ENCODE measurements at regions not wholly inside any gene's neighbourhood (a gene's known extent, or its start where the extent isn't known, plus 50 kb on each side); places are given as distances from the start of the nearest gene placed in this dataset.

DNA sequence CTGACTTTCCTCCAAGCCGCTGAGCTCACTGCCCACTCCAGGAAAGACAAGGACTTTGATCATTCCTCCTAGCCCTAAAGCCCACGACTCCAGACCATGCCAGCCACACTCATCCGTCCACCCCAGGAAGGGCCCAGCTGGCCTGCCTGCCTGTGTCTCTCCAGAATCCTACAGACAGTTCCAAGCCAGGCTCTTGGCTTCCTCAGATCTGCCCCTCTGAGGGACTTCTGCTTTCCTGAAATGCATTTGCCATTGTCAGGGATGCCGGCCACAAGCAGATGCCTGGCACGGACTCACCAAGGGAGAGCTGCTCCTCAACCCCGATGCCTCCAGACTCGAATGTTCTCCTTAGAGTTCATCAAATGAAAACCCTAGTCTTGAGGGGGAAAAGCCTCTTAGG is 155.8 kb downstream of the OAT start:
- POLR2A ChIA-PET: no interaction called here
- no peak for TF ChIP-seq CTCF (IDR thresholded peaks at IDR 0.05; ENCODE audit: insufficient read depth, low read length, missing control alignments)
- no peak for DNase-seq (ENCODE audit: low read depth, low spot score)
- H3K4me3 ChIP-seq (ENCODE audit: low read depth, low read length): no peak overlapping the region
- CTCF ChIA-PET: no interaction called here

- DNase-seq (ENCODE audit: low read depth, low spot score): no peak
These were observed 156.4 kb downstream of the OAT start for GRCh38 chr10:124262234-124262865.

GRCh38 chr10:124259139-124259825 is 159.4 kb downstream of the OAT start:
- DNase-seq (ENCODE audit: low read depth, low spot score): no peak
- peak; percentile 32 for TF ChIP-seq CTCF (IDR thresholded peaks at IDR 0.05; ENCODE audit: insufficient read depth, low read length, missing control alignments)
- H3K4me3 ChIP-seq (ENCODE audit: low read depth, low read length): no peak overlapping the region
- CTCF ChIA-PET: interaction anchor here (1.0 to 2.1 kb wide), 2 partner anchors 130 to 264 kb away, joined by 3 to 6 read pairs; no protein-coding TSS in a partner anchor
- POLR2A ChIA-PET: no interaction called here

More at GRCh38 chr10:124262234-124262865, 156.4 kb downstream of the OAT start:
- TF ChIP-seq CTCF (IDR thresholded peaks at IDR 0.05; ENCODE audit: insufficient read depth, low read length, missing control alignments): no peak
- no peak overlapping the region for H3K4me3 ChIP-seq (ENCODE audit: low read depth, low read length)
- CTCF ChIA-PET: no interaction called here
- POLR2A ChIA-PET: no interaction called here

- POLR2A ChIA-PET: no interaction called here
- TF ChIP-seq CTCF (IDR thresholded peaks at IDR 0.05; ENCODE audit: insufficient read depth, low read length, missing control alignments): no peak
- no peak overlapping the region for H3K4me3 ChIP-seq (ENCODE audit: low read depth, low read length)
- DNase-seq (ENCODE audit: low read depth, low spot score): no peak
- CTCF ChIA-PET: interaction anchor here (2.1 kb wide), 1 partner anchor 132 kb away, joined by 6 read pairs; no protein-coding TSS in a partner anchor
These were observed 160.9 kb downstream of the OAT start for GRCh38 chr10:124257781-124258180.

- no peak for TF ChIP-seq CTCF (IDR thresholded peaks at IDR 0.05; ENCODE audit: insufficient read depth, low read length, missing control alignments)
- DNase-seq (ENCODE audit: low read depth, low spot score): no peak
These were observed 162.6 kb downstream of the OAT start for GRCh38 chr10:124256151-124256550.

DNA sequence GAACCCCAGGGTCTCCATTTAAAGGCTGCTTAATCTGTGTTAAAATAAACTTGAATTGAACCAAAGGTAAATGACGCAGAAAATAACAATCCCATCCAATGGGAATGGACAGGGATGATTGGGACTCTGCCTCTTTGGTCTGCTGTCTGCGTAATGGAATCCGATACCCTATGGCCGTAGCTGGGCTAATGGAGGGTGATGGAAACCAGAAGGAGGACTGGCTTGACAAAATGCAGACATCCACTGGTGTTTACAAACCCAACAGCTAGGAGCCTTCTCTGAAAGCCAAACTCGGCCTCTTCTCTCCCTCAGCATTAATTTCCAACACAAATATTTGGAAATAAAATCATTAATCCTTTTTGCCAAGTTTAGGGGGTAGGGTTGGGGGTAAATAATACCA is 162.2 kb upstream of the CHST15 start:
- DNase-seq (ENCODE audit: low read depth, low spot score): no peak
- CTCF ChIA-PET: no interaction called here
- TF ChIP-seq CTCF (IDR thresholded peaks at IDR 0.05; ENCODE audit: insufficient read depth, low read length, missing control alignments): no peak
- POLR2A ChIA-PET: no interaction called here
- no peak overlapping the region for H3K4me3 ChIP-seq (ENCODE audit: low read depth, low read length)

More at GRCh38 chr10:124256151-124256550, 162.6 kb downstream of the OAT start:
- no peak overlapping the region for H3K4me3 ChIP-seq (ENCODE audit: low read depth, low read length)
- CTCF ChIA-PET: no interaction called here
- POLR2A ChIA-PET: no interaction called here

All from AG04449 (cell line).